GM12878 (cell line): ENCODE measurements at regions not wholly inside any gene's neighbourhood (a gene's known extent, or its start where the extent isn't known, plus 50 kb on each side); places are given as distances from the start of the nearest gene placed in this dataset.

Experiments used
- ATAC-seq: fragments of 200-7000 bp; cut with Tn5 transposase; 3 replicates; pipeline ENCODE4 v1.9.1; 2020; ENCODE audit warnings: mild to moderate bottlenecking, moderate library complexity
- BruUV-seq: library from RNA; stranded (reverse); fragments of 400-500 nt; replicated peaks from 2 replicates; lab custom pipeline; 2021; lab: Mats Ljungman, UMichigan
- CTCF ChIA-PET: fragments of 300-600 bp; sonication (Branson Sonifier 250); formaldehyde crosslinking; extraction: SDS; loops from one replicate; lab custom pipeline; 2021; ENCODE audit warnings: inconsistent platforms; lab: Yijun Ruan, JAX
- POLR2A ChIA-PET: fragments of 350-600 bp; formaldehyde crosslinking; extraction: SDS; loops from one replicate; lab custom pipeline; 2021; ENCODE audit warnings: inconsistent platforms; lab: Charles Lee
- RAD21 ChIA-PET: fragments of 300-600 bp; sonication (Branson Sonifier 250); formaldehyde crosslinking; loops from one replicate; lab custom pipeline; 2023; ENCODE audit warnings: antibody characterized with exemption; ENCODE audit not compliant: unreplicated experiment; lab: Charles Lee
- SMC1A ChIA-PET: fragments of 300-600 bp; sonication (Branson Sonifier 250); formaldehyde crosslinking; loops from one replicate; lab custom pipeline; 2023; ENCODE audit not compliant: unreplicated experiment, uncharacterized antibody; lab: Charles Lee
- DNase-seq: peaks from one replicate; pipeline ENCODE4 v3.0.0-alpha.2; 2011; ENCODE audit warnings: low read depth, low spot score
- FAIRE-seq: peaks from 3 replicates; lab custom pipeline; 2011; peaks lifted over from hg19 to GRCh38; lab: Jason Lieb, UNC
- H2AFZ ChIP-seq: 2 replicates; pipeline ENCODE4 v1.6.0; 2011; ENCODE audit warnings: low read depth, low read length, control low read depth; ENCODE audit not compliant: control insufficient read depth
- H3K27ac ChIP-seq: 2 replicates; pipeline ENCODE4 v1.5.1; 2011; ENCODE audit warnings: control low read depth; ENCODE audit not compliant: control insufficient read depth, insufficient read depth
- H3K27me3 ChIP-seq, 2 experiments: replicated peaks in 1 of 2; 2 replicates each; pipeline versions ENCODE4 v1.6.0 to v1.6.1; 2011; ENCODE audit warnings: low read length in 1 of 2; ENCODE audit not compliant: control insufficient read depth in 2 of 2, insufficient read depth in 2 of 2
- H3K36me3 ChIP-seq, 2 experiments: 2 replicates each; pipeline ENCODE4 v1.5.1; 2011; ENCODE audit warnings: low read length in 1 of 2; ENCODE audit not compliant: control insufficient read depth in 2 of 2, insufficient read depth in 2 of 2
- H3K4me1 ChIP-seq: 2 replicates; pipeline ENCODE4 v1.6.1; 2011; ENCODE audit warnings: mild to moderate bottlenecking, low read length, moderate library complexity, mixed read lengths; ENCODE audit not compliant: control insufficient read depth, insufficient read depth
- H3K4me2 ChIP-seq: 2 replicates; pipeline ENCODE4 v1.6.0; 2011; ENCODE audit warnings: control low read depth; ENCODE audit not compliant: control insufficient read depth, insufficient read depth
- H3K4me3 ChIP-seq: fragments of 200-600 bp; sonication (generic); 2 replicates; pipeline ENCODE4 v1.5.1; 2016
- H3K79me2 ChIP-seq: 2 replicates; pipeline ENCODE4 v1.6.0; 2011; ENCODE audit warnings: low read length; ENCODE audit not compliant: control insufficient read depth, insufficient read depth
- H3K9ac ChIP-seq: 2 replicates; pipeline ENCODE4 v1.8.0; 2011; ENCODE audit warnings: low read length, control low read depth, mixed read lengths; ENCODE audit not compliant: control insufficient read depth, insufficient read depth
- H3K9me3 ChIP-seq: replicated peaks from 3 replicates; pipeline ENCODE4 v1.5.1; 2011; ENCODE audit warnings: mild to moderate bottlenecking, low read length; ENCODE audit not compliant: control insufficient read depth, insufficient read depth
- H4K20me1 ChIP-seq: 2 replicates; pipeline ENCODE4 v1.6.0; 2011; ENCODE audit not compliant: control insufficient read depth, insufficient read depth
- BMI1 ChIP-seq: fragments of 450-650 bp; IDR thresholded peaks from 2 replicates; pipeline ENCODE4 v1.6.1; 2016; ENCODE audit warnings: mild to moderate bottlenecking, moderate library complexity, borderline replicate concordance
- CTCF ChIP-seq, 3 experiments: IDR thresholded peaks in 2 of 3; conservative IDR thresholded peaks in 1 of 3; 2 replicates each; pipeline ENCODE4 v1.5.1; 2011; ENCODE audit warnings: low read depth in 3 of 3, low read length in 3 of 3, mild to moderate bottlenecking in 3 of 3, control low read depth in 2 of 3, moderate library complexity in 2 of 3, inconsistent platforms in 1 of 3, mixed read lengths in 1 of 3; ENCODE audit not compliant: control insufficient read depth in 2 of 3, insufficient read depth in 1 of 3; ENCODE audit errors: extremely low read depth in 1 of 3
- IRF4 ChIP-seq: IDR thresholded peaks from 2 replicates; pipeline ENCODE4 v1.6.1; 2011; ENCODE audit warnings: low read depth, low read length
- RELB ChIP-seq: fragments of 450-650 bp; IDR thresholded peaks from 2 replicates; pipeline ENCODE4 v1.6.1; 2017; ENCODE audit warnings: low read depth, mild to moderate bottlenecking, moderate library complexity
- SREBF1 ChIP-seq: IDR thresholded peaks from 2 replicates; pipeline ENCODE4 v1.6.1; 2012; ENCODE audit warnings: mild to moderate bottlenecking, low read length
- SUZ12 ChIP-seq: fragments of 200-600 bp; sonication (generic); IDR thresholded peaks from one replicate; pipeline ENCODE4 v1.6.1; 2018; ENCODE audit warnings: antibody characterized with exemption, mild to moderate bottlenecking; ENCODE audit not compliant: unreplicated experiment
- TCF3 ChIP-seq: IDR thresholded peaks from 2 replicates; pipeline ENCODE4 v1.6.1; 2012; ENCODE audit warnings: low read depth, mild to moderate bottlenecking, low read length, borderline replicate concordance; ENCODE audit not compliant: insufficient read depth
- USF1 ChIP-seq: IDR thresholded peaks from 2 replicates; pipeline ENCODE4 v1.6.1; 2011; ENCODE audit warnings: borderline replicate concordance, low read depth, mild to moderate bottlenecking, moderate library complexity, mixed read lengths, low read length; ENCODE audit not compliant: insufficient read depth; ENCODE audit errors: extremely low read length
- WGBS: methylation state at CpG from one replicate; pipeline ENCODE4 v1.1.6; 2016; ENCODE audit warnings: low lambda C conversion rate; ENCODE audit not compliant: insufficient replicate concordance, insufficient coverage; ENCODE audit errors: missing lambda C conversion rate; 5-methylcytosine and 5-hydroxymethylcytosine counted together
- in situ Hi-C: fragments of 300-500 bp; cut with MboI; formaldehyde crosslinking; loops from 9 replicates; pipeline ENCODE4 v1.14.3; 2018; ENCODE audit warnings: mixed read lengths
- intact Hi-C: fragments of 100-400 bp; cut with micrococcal nuclease; formaldehyde crosslinking; loops from one replicate; pipeline ENCODE4 v1.14.2; 2022; ENCODE audit not compliant: unreplicated experiment

GRCh38 chr5:2399804-2400203, 351.7 kb downstream of the IRX2 start (continued):
- no peak for TF ChIP-seq TCF3

GRCh38 chr5:2399096-2399495, 352.4 kb downstream of the IRX2 start:
- intact Hi-C loops (no loop called here), in situ Hi-C loops (no loop called here)
- DNase-seq (no peak), FAIRE-seq (no peak), ATAC-seq (no peak)
- RAD21 ChIA-PET, result no interaction called here
- no peak for TF ChIP-seq BMI1
- TF ChIP-seq USF1, result no peak
- TF ChIP-seq SUZ12, result no peak
- TF ChIP-seq IRF4, result no peak
- no peak for TF ChIP-seq SREBF1
- TF ChIP-seq CTCF (IDR thresholded peaks at IDR 0.05 in 2 of 3, conservative IDR thresholded peaks at IDR 0.05 in 1 of 3; ENCODE audit: control insufficient read depth in 2 of 3, extremely low read depth in 1 of 3, insufficient read depth in 1 of 3, low read depth in 3 of 3, low read length in 3 of 3), result no peak
- no peak for TF ChIP-seq RELB
- SMC1A ChIA-PET, result no interaction called here
- Histone ChIP-seq H3K36me3 (no peaks in the 10 kb centered on the region), H3K27ac (no peak overlapping the region), H3K4me1 (no peaks in the 10 kb centered on the region), H3K4me3 (no peak overlapping the region), H2AFZ (no peak overlapping the region), H3K79me2 (no peaks in the 10 kb centered on the region), H3K27me3 (no peaks in the 10 kb centered on the region), H3K9me3 (no peaks in the 10 kb centered on the region; the same call in 2 of the 3 replicates), H3K9ac (no peak overlapping the region), H4K20me1 (no peaks in the 10 kb centered on the region), H3K4me2 (no peak overlapping the region)
- POLR2A ChIA-PET, result no interaction called here
- 20% methylated on average over 4 of the region's 4 CpGs for WGBS
- CTCF ChIA-PET, result no interaction called here
- BruUV-seq, result no TSS peak
